Prostate gland (tissue), 2 donors: ENCODE measurements at regions not wholly inside any gene's neighbourhood (a gene's known extent, or its start where the extent isn't known, plus 50 kb on each side); places are given as distances from the start of the nearest gene placed in this dataset.

Experiments
- DNase-seq: peaks from one replicate; pipeline ENCODE4 v3.0.0-alpha.2; 2019; ENCODE audit warnings: low spot score
- H3K27ac ChIP-seq, 2 donors: fragments of 200-600 bp; sonication (generic); 2 replicates each; pipeline ENCODE4 v1.5.1; 2017 to 2019
- H3K27me3 ChIP-seq: fragments of 200-600 bp; sonication (generic); replicated peaks from 2 replicates; pipeline ENCODE4 v1.5.1; 2019; ENCODE audit not compliant: insufficient read depth
- H3K36me3 ChIP-seq, 2 donors: fragments of 200-600 bp; sonication (generic); 1 replicate in 1 of 2; 2 replicates in 1 of 2; pipeline versions ENCODE4 v1.5.1 to v1.8.1; 2017 to 2019
- H3K4me1 ChIP-seq: fragments of 200-600 bp; sonication (generic); replicated peaks from 2 replicates; pipeline ENCODE4 v1.5.1; 2019
- H3K4me3 ChIP-seq, 2 donors: fragments of 200-600 bp; sonication (generic); 2 replicates each; pipeline ENCODE4 v1.5.1; 2017 to 2019
- H3K9me3 ChIP-seq: fragments of 200-600 bp; sonication (generic); 2 replicates; pipeline ENCODE4 v1.5.1; 2017
- POLR2A ChIP-seq: fragments of 450-650 bp; IDR thresholded peaks from one replicate; pipeline ENCODE4 v1.6.1; 2016; ENCODE audit warnings: antibody characterized with exemption, mild to moderate bottlenecking
- POLR2AphosphoS5 ChIP-seq: sonication (generic); formaldehyde crosslinking; IDR thresholded peaks from one replicate; pipeline ENCODE4 v1.6.1; 2017; ENCODE audit warnings: antibody characterized with exemption
- WGBS: methylation state at CpG from one replicate; pipeline ENCODE4 v1.1.5; 2018; 5-methylcytosine and 5-hydroxymethylcytosine counted together
- intact Hi-C: fragments of 100-400 bp; cut with DNase I; formaldehyde crosslinking; loops from one replicate; pipeline ENCODE4 v1.14.2; 2022
- TF ChIP-seq, protein P1 (sequence below), 4 experiments: fragments of 200-600 bp in 2 of 4; fragments of 450-650 bp in 2 of 4; sonication (generic) in 2 of 4; IDR thresholded peaks; 1 replicate in 3 of 4; 2 replicates in 1 of 4; pipeline ENCODE4 v1.5.1; 2016 to 2019; ENCODE audit warnings: antibody characterized with exemption in 4 of 4, mild to moderate bottlenecking in 2 of 4, moderate library complexity in 2 of 4

DNA sequence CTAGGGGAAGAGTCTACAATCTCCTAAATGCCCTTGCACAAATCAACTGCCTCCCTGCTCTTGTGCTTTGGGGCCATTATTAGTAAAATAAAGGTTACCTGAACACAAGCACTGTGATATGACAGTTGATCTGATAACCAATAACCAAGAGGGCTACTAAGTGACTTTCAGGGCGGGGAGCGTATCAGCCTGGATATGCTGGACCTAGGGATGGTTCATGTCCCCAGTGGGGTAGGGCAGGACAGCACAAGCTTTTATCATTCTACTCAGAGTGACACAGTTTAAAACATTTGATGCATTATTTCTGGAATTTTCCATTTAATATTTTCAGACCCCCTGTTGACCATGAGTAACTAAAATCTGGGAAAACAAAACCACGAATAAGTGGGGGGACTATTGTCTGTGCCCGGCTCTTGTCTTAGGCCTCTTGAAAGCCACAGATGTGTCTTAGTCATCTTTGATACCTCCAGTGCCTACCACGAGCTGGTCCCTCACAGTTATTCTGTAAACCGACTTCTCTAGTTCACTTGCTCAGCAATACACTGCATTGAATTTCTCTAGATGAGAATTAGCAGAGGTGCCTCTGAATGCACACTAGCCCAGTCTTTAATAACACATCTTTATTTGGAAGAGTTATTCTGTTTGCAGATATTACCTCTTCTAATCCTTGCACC lies 94.6 kb upstream of the DHX40 start:
- H3K4me3 ChIP-seq, result no peak overlapping the region
- no peaks in the 10 kb centered on the region for H3K9me3 ChIP-seq
- H3K27ac ChIP-seq, result no peak overlapping the region
- no peaks in the 10 kb centered on the region for H3K27me3 ChIP-seq
- H3K4me1 ChIP-seq, result no peaks in the 10 kb centered on the region
- WGBS, result 97% methylated on average over 6 of the region's 6 CpGs
- TF ChIP-seq, protein P1, sequence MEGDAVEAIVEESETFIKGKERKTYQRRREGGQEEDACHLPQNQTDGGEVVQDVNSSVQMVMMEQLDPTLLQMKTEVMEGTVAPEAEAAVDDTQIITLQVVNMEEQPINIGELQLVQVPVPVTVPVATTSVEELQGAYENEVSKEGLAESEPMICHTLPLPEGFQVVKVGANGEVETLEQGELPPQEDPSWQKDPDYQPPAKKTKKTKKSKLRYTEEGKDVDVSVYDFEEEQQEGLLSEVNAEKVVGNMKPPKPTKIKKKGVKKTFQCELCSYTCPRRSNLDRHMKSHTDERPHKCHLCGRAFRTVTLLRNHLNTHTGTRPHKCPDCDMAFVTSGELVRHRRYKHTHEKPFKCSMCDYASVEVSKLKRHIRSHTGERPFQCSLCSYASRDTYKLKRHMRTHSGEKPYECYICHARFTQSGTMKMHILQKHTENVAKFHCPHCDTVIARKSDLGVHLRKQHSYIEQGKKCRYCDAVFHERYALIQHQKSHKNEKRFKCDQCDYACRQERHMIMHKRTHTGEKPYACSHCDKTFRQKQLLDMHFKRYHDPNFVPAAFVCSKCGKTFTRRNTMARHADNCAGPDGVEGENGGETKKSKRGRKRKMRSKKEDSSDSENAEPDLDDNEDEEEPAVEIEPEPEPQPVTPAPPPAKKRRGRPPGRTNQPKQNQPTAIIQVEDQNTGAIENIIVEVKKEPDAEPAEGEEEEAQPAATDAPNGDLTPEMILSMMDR (IDR thresholded peaks at IDR 0.05), result no peak
- TF ChIP-seq POLR2AphosphoS5 (no peak), POLR2A (no peak)
- no peak for DNase-seq
- intact Hi-C loops, result no loop called here
- H3K36me3 ChIP-seq, result no peaks in the 10 kb centered on the region

DNA sequence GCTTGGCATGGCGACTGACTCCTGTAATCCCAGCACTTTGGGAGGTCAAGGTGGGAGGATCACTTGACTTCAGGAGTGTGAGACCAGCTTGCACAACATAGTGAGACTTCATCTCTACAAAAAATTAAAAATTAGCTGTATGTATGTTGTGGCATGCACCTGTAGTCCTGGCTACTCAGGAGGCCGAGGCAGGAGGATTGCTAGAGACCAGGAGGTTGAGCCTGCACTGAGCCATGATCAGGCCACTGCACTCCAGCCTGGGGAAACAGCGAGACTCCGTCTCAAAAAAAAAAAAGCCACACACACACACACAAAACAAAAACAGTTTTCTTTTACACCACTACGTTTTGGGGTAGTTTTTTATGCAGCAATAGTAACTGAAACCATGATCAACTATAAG lies 89.0 kb upstream of the DHX40 start:
- TF ChIP-seq POLR2A, result no peak
- TF ChIP-seq, protein P1 (IDR thresholded peaks at IDR 0.05), result no peak
- TF ChIP-seq POLR2AphosphoS5, result no peak
- 90% methylated on average over 5 of the region's 5 CpGs for WGBS
- Histone ChIP-seq H3K4me3 (no peak overlapping the region), H3K4me1 (no peaks in the 10 kb centered on the region), H3K9me3 (no peaks in the 10 kb centered on the region), H3K27ac (no peak overlapping the region), H3K36me3 (no peaks in the 10 kb centered on the region), H3K27me3 (no peaks in the 10 kb centered on the region)
- intact Hi-C loops, result no loop called here
- no peak for DNase-seq

DNA sequence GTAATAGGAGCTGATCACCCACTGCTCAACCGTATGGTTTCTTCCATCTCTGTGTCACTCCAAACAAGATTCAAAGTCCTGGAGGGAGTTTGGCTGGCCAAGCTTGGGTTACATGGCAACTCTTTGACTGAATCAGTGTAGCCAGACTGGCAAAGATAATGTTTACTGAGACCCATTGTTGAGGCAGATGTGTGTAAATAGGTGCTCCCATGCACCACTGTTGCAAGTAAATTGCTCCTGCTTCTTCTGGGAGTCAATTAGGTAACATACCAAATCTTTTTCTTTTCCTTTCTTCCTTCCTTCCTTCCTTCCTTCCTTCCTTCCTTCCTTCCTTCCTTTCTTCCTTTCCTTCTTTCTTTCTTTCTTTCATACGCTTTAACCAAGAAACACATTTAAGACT lies 86.3 kb upstream of the DHX40 start:
- intact Hi-C loops, result no loop called here
- no peak overlapping the region for H3K4me3 ChIP-seq

DNA sequence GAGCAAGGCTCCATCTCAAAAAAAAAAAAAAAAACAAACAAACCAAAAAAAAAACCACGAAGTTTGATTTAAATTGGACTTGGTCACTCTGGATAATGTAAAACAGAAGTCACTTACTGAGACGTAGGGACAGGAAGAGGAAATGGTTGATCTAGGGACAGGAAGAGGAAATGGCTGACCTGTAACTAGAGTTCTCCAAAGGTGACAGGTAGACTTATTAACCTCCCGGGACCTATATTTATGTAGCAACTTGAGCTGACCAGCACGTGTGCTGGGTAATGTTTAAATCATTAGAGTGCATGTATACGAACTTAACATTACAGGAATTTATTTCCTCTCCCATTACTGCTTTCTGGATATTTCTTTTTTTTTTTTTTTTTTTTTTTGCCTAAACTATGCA lies 81.5 kb upstream of the DHX40 start:
- no peak overlapping the region for H3K4me3 ChIP-seq
- DNase-seq, result no peak
- WGBS, result 62% methylated on average over 5 of the region's 5 CpGs
- no peaks in the 10 kb centered on the region for H3K36me3 ChIP-seq
- H3K27ac ChIP-seq, result no peak overlapping the region
- no peaks in the 10 kb centered on the region for H3K27me3 ChIP-seq
- intact Hi-C loops, result no loop called here
- no peak for TF ChIP-seq POLR2AphosphoS5
- TF ChIP-seq, protein P1 (IDR thresholded peaks at IDR 0.05), result no peak
- TF ChIP-seq POLR2A, result no peak
- no peaks in the 10 kb centered on the region for H3K4me1 ChIP-seq
- H3K9me3 ChIP-seq, result no peaks in the 10 kb centered on the region

More for the DNA sequence above, 86.3 kb upstream of the DHX40 start:
- no peaks in the 10 kb centered on the region for H3K4me1 ChIP-seq
- no peaks in the 10 kb centered on the region for H3K27me3 ChIP-seq
- H3K9me3 ChIP-seq, result no peaks in the 10 kb centered on the region
- 88% methylated on average over 2 of the region's 2 CpGs for WGBS
- DNase-seq, result no peak
- H3K27ac ChIP-seq, result no peak overlapping the region
- H3K36me3 ChIP-seq, result no peaks in the 10 kb centered on the region
- TF ChIP-seq, protein P1 (IDR thresholded peaks at IDR 0.05), result no peak
- no peak for TF ChIP-seq POLR2A
- TF ChIP-seq POLR2AphosphoS5, result no peak

GRCh38 chr17:59485015-59485414 lies 80.4 kb upstream of the DHX40 start:
- no peak for DNase-seq
- WGBS, result 25% methylated on average over 3 of the region's 3 CpGs
- H3K27ac ChIP-seq, result no peak overlapping the region
- no peaks in the 10 kb centered on the region for H3K4me1 ChIP-seq
- H3K27me3 ChIP-seq, result no peaks in the 10 kb centered on the region
- no peaks in the 10 kb centered on the region for H3K36me3 ChIP-seq
- no peak overlapping the region for H3K4me3 ChIP-seq
- H3K9me3 ChIP-seq, result no peaks in the 10 kb centered on the region
- intact Hi-C loops, result no loop called here
- no peak for TF ChIP-seq POLR2AphosphoS5
- TF ChIP-seq, protein P1 (IDR thresholded peaks at IDR 0.05), result no peak
- no peak for TF ChIP-seq POLR2A
